Lung (tissue), 11 donors: ENCODE measurements at regions not wholly inside any gene's neighbourhood (a gene's known extent, or its start where the extent isn't known, plus 50 kb on each side); places are given as distances from the start of the nearest gene placed in this dataset.

Source experiments
- ATAC-seq: fragments of 200-7000 bp; cut with Tn5 transposase; one replicate; pipeline ENCODE4 v1.9.1; 2020; ENCODE audit warnings: moderate number of reproducible peaks; ENCODE audit not compliant: insufficient read depth, low FRiP score
- DNase-seq, 3 donors: peaks; one replicate each; pipeline ENCODE4 v3.0.0-alpha.2; 2013 to 2017
- H3K27ac ChIP-seq, 2 donors: one replicate each; pipeline ENCODE4 v1.5.1; 2013; ENCODE audit warnings: mild to moderate bottlenecking in 2 of 2, moderate library complexity in 2 of 2, control low read depth in 1 of 2, inconsistent platforms in 1 of 2, low read depth in 1 of 2, low read length in 1 of 2
- H3K27me3 ChIP-seq, 3 donors: one replicate each; pipeline ENCODE4 v1.5.1; 2013; ENCODE audit warnings: low read length in 2 of 3; ENCODE audit not compliant: control insufficient read depth in 3 of 3, insufficient read depth in 3 of 3
- H3K36me3 ChIP-seq, 4 donors: one replicate each; pipeline ENCODE4 v1.5.1; 2013; ENCODE audit warnings: low read length in 4 of 4, mild to moderate bottlenecking in 1 of 4, moderate library complexity in 1 of 4; ENCODE audit not compliant: control insufficient read depth in 4 of 4, insufficient read depth in 4 of 4
- H3K4me1 ChIP-seq, 5 donors: one replicate each; pipeline ENCODE4 v1.5.1; 2013; ENCODE audit warnings: low read length in 5 of 5, mild to moderate bottlenecking in 2 of 5, moderate library complexity in 1 of 5; ENCODE audit not compliant: control insufficient read depth in 5 of 5, insufficient read depth in 5 of 5
- H3K4me3 ChIP-seq: one replicate; pipeline ENCODE4 v1.5.1; 2013; ENCODE audit warnings: mild to moderate bottlenecking, control low read depth, moderate library complexity
- H3K9ac ChIP-seq, 2 donors: one replicate each; pipeline ENCODE4 v1.5.1; 2013; ENCODE audit warnings: low read length in 2 of 2, control low read depth in 1 of 2; ENCODE audit not compliant: insufficient read depth in 1 of 2
- H3K9me3 ChIP-seq, 4 donors: one replicate each; pipeline ENCODE4 v1.5.1; 2013; ENCODE audit warnings: low read length in 3 of 4, mild to moderate bottlenecking in 1 of 4, moderate library complexity in 1 of 4; ENCODE audit not compliant: control insufficient read depth in 4 of 4, insufficient read depth in 3 of 4
- CTCF ChIP-seq: IDR thresholded peaks from 2 replicates; pipeline ENCODE4 v1.5.1; 2012; ENCODE audit warnings: mild to moderate bottlenecking; ENCODE audit errors: control extremely low read depth, extremely low read depth
- WGBS, 2 donors: extraction: QIAGEN DNeasy Blood & Tissue Kit; methylation state at CpG; one replicate each; pipeline ENCODE4 v1.1.7; 2013; 5-methylcytosine and 5-hydroxymethylcytosine counted together
- donor health status: control.
- donor health status: control.
- donor health status: Bipolar disorder and iron deficiency.
- donor health status: healthy.
- donor health status: DM: yes; HTN: yes; CAD: no.

GRCh38 chr14:36019126-36019525, 157.4 kb downstream of the PTCSC3 start:
- Histone ChIP-seq H3K27ac (no peak overlapping the region), H3K27me3 (no peaks in the 10 kb centered on the region), H3K4me3 (no peak overlapping the region), H3K9me3 (no peaks in the 10 kb centered on the region), H3K4me1 (no peaks in the 10 kb centered on the region), H3K36me3 (no peaks in the 10 kb centered on the region), H3K9ac (no peak overlapping the region)
- ATAC-seq (no peak), DNase-seq (no peak)
- no peak for TF ChIP-seq CTCF
- 91 to 96% methylated on average over 5 of the region's 5 CpGs for WGBS, 2 donors

- Histone ChIP-seq H3K4me3 (no peak overlapping the region), H3K4me1 (peaks cover 0 to 6% (median 0%) of the 10 kb centered on the region in 5 donors), H3K27me3 (peaks cover 0 to 3% (median 0%) of the 10 kb centered on the region in 3 donors), H3K27ac (no peak overlapping the region), H3K9me3 (no peaks in the 10 kb centered on the region), H3K9ac (no peak overlapping the region), H3K36me3 (no peaks in the 10 kb centered on the region)
- ATAC-seq: peak; percentile 38
- TF ChIP-seq CTCF: no peak
- WGBS, 2 donors: 72 to 77% methylated on average over 9 of the region's 9 CpGs
- no peak for DNase-seq
These were observed 162.3 kb downstream of the PTCSC3 start for GRCh38 chr14:36014236-36014635.

- H3K27me3 ChIP-seq: peaks cover 0 to 4% (median 0%) of the 10 kb centered on the region in 3 donors
- no peaks in the 10 kb centered on the region for H3K36me3 ChIP-seq
- no peak for ATAC-seq
- peaks cover 0 to 6% (median 0%) of the 10 kb centered on the region in 5 donors for H3K4me1 ChIP-seq
- H3K9me3 ChIP-seq: no peaks in the 10 kb centered on the region
- TF ChIP-seq CTCF: no peak
- no peak overlapping the region for H3K27ac ChIP-seq
- no peak for DNase-seq
- WGBS, 2 donors: 69 to 85% methylated on average over 3 of the region's 3 CpGs
- no peak overlapping the region for H3K4me3 ChIP-seq
- no peak overlapping the region for H3K9ac ChIP-seq
These were observed 163.0 kb downstream of the PTCSC3 start for GRCh38 chr14:36013483-36013882.

GRCh38 chr14:36012621-36013020, 163.9 kb downstream of the PTCSC3 start:
- Histone ChIP-seq H3K4me1 (peaks cover 0 to 6% (median 0%) of the 10 kb centered on the region in 5 donors), H3K9me3 (no peaks in the 10 kb centered on the region), H3K4me3 (no peak overlapping the region), H3K9ac (no peak overlapping the region), H3K27me3 (peaks cover 0 to 4% (median 0%) of the 10 kb centered on the region in 3 donors), H3K27ac (no peak overlapping the region), H3K36me3 (no peaks in the 10 kb centered on the region)
- 58 to 73% methylated on average over 7 of the region's 7 CpGs for WGBS, 2 donors
- no peak for TF ChIP-seq CTCF
- DNase-seq (no peak), ATAC-seq (no peak)
